Upper lobe of left lung (tissue), 4 donors: ENCODE measurements at regions not wholly inside any gene's neighbourhood (a gene's known extent, or its start where the extent isn't known, plus 50 kb on each side); places are given as distances from the start of the nearest gene placed in this dataset.

ENCODE experiments used
- CTCF ChIP-seq, 6 experiments: fragments of 450-650 bp in 4 of 6; fragments of 200-600 bp in 2 of 6; sonication (generic) in 2 of 6; IDR thresholded peaks; one replicate each; pipeline ENCODE4 v1.5.1; 2016 to 2019; ENCODE audit warnings: antibody characterized with exemption in 6 of 6
- POLR2AphosphoS5 ChIP-seq, 2 donors: sonication (generic); formaldehyde crosslinking; IDR thresholded peaks; one replicate each; pipeline ENCODE4 v1.5.1; 2017; ENCODE audit warnings: antibody characterized with exemption in 2 of 2

- TF ChIP-seq POLR2AphosphoS5 (IDR thresholded peaks at IDR 0.05) (no peak), CTCF (IDR thresholded peaks at IDR 0.05) (no peak)
These were observed 1102.0 kb downstream of the C4orf33 start for GRCh38 chr4:130197946-130198345.
